ENCODE measurements at regions not wholly inside any gene's neighbourhood (a gene's known extent, or its start where the extent isn't known, plus 50 kb on each side); places are given as distances from the start of the nearest gene placed in this dataset.

DNA sequence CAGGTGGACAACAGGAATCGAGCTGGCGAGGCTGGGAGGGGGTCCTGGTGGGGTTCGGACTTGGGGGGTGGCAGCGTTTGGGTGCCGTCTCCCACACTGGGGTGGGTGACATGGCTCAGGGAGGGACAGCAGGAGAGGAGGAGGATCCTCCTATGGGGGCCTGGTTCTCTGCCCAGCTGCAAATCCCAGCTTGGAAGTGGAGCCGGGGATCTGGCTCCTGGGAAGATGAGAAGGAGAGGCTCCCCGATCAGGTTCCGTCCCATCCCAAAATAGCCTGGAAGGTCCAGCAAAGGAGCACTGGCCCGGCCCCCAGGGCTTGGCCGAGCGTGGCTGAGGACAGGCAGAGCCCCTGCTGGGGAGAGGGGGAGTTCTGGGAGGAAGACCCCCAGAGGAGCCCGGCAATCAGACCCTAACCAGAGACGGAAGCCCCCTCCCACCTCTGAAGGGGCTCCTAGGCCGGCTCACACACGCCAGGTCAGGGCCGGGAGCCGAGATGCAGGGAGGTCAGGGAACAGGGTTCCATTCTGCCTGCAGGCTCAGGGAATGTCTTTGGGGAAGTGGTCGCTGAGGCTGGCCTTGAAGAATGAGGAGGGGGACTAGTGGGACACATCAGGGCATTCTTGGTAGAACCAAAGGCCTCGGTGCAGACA is 143.7 kb downstream of the ENGASE start:
- H3K4me1 ChIP-seq (ENCODE audit: control insufficient read depth, insufficient read depth, low read length) = no peaks in the 10 kb centered on the region
- no peak overlapping the region for H3K4me3 ChIP-seq (ENCODE audit: low read length)
- H3K27me3 ChIP-seq (ENCODE audit: control insufficient read depth, insufficient read depth, low read length) = peaks cover 82% of the 10 kb centered on the region
- no peaks in the 10 kb centered on the region for H3K9me3 ChIP-seq (replicated peaks; ENCODE audit: low read length)
- no peaks in the 10 kb centered on the region for H3K36me3 ChIP-seq (ENCODE audit: insufficient read depth, low read length)
- no peak overlapping the region for H3K9ac ChIP-seq (ENCODE audit: low read depth, low read length)
- H3K4me2 ChIP-seq (ENCODE audit: low read length) = no peak overlapping the region

DNA sequence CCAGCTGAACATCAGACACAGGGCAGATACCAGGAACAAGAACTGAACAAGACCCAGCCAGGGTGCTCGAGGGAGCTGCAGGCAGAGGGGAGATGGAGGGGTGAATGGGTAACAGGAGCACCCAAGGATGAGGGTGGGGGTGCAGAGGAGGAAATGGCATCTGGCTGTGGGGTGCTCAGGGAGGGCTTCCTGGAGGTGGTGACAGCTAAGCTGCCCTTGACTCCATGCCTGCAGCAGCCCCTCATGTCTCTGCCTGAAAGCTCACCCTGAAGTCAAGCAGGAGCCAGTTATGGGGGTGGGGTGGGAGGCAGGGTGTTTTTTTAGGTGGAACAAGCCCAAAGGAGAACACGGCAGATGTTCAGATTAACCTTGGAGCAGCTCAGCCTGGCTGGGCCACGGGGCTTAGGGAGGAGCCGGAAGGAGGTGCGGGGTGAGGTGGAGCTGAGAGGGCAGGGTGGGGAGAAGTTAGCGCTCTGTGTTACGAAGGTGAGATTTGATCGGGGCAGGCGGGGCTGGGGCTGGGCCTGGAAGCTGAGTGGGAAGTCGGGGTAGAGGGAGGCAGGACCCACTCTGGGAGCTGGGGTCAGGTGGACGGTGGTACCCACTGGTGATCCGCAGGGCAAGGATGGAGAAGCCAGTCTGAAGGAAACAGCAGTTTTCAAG is 143.0 kb downstream of the ENGASE start:
- H3K9me3 ChIP-seq (replicated peaks; ENCODE audit: low read length) = no peaks in the 10 kb centered on the region
- no peak overlapping the region for H3K4me3 ChIP-seq (ENCODE audit: low read length)
- H3K27me3 ChIP-seq (ENCODE audit: control insufficient read depth, insufficient read depth, low read length) = peaks cover 77% of the 10 kb centered on the region
- H3K36me3 ChIP-seq (ENCODE audit: insufficient read depth, low read length) = no peaks in the 10 kb centered on the region
- H3K4me1 ChIP-seq (ENCODE audit: control insufficient read depth, insufficient read depth, low read length) = no peaks in the 10 kb centered on the region
- no peak overlapping the region for H3K9ac ChIP-seq (ENCODE audit: low read depth, low read length)
- no peak overlapping the region for H3K4me2 ChIP-seq (ENCODE audit: low read length)

DNA sequence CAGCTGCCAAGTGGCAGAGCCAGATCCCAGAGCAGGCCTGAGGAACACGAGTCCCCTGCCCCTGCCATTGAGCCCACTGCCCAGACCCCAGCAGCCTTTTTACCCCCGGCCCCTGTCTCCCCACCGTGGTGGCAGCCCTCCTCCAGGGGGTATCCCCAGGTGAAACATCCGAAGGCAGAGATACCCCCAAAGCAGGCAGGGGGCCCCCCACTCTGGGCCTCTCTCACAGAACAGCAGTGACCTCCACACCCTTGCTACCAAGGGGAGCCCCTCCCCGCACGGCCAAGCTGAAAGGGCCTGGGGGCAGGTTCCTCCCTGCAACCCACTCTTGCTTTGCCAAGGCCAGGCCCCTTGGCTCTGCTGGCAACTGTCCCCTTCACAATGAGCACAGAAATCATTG is 142.2 kb downstream of the ENGASE start:
- H3K9ac ChIP-seq (ENCODE audit: low read depth, low read length) = no peak overlapping the region
- no peak overlapping the region for H3K4me3 ChIP-seq (ENCODE audit: low read length)
- no peak overlapping the region for H3K4me2 ChIP-seq (ENCODE audit: low read length)
- no peaks in the 10 kb centered on the region for H3K4me1 ChIP-seq (ENCODE audit: control insufficient read depth, insufficient read depth, low read length)
- H3K9me3 ChIP-seq (replicated peaks; ENCODE audit: low read length) = no peaks in the 10 kb centered on the region
- no peaks in the 10 kb centered on the region for H3K36me3 ChIP-seq (ENCODE audit: insufficient read depth, low read length)
- H3K27me3 ChIP-seq (ENCODE audit: control insufficient read depth, insufficient read depth, low read length) = peaks cover 76% of the 10 kb centered on the region

DNA sequence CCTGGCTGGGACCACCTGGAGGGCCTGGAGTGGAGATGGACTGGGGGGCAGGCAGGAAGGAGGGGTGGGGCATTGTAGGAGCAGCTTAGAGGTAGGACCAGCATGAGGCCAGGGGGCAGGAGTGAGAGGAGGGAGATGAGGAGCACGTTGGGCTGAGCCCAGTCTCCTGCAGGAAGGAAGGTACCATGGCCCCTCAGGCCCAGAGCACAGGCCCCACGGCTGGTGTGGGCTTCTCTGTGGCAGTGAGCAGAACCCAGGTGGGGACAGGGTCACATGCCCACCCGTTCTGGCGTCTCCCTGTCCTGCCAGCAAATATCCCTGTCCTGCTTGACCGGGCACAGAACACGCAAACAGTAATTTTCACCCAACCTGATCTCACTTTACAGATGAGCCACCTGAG is 141.8 kb downstream of the ENGASE start:
- peaks cover 76% of the 10 kb centered on the region for H3K27me3 ChIP-seq (ENCODE audit: control insufficient read depth, insufficient read depth, low read length)

DNA sequence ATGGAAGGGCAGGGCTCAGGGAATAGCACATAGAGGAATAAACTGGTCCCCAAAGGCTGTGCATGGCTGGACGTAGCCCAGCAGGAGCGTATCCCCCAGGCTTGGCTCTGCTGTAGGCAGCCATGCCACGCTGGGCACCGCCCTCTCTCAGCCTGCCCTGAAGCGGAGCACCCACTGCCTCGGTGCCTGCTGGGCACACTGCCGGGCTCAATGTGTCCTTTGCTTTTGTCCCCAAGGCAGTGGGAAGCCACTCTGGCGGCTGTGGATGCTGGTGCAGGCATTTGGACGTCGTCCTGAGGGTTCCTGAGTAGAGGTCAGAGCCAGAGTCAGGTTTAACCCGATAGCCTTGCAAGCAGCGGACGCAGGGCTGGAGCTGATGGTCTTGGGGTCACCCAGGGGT is 141.0 kb downstream of the ENGASE start:
- H3K9me3 ChIP-seq (replicated peaks; ENCODE audit: low read length) = no peaks in the 10 kb centered on the region
- no peaks in the 10 kb centered on the region for H3K4me1 ChIP-seq (ENCODE audit: control insufficient read depth, insufficient read depth, low read length)

More for the DNA sequence above, 141.8 kb downstream of the ENGASE start:
- no peaks in the 10 kb centered on the region for H3K4me1 ChIP-seq (ENCODE audit: control insufficient read depth, insufficient read depth, low read length)
- no peak overlapping the region for H3K4me3 ChIP-seq (ENCODE audit: low read length)
- H3K36me3 ChIP-seq (ENCODE audit: insufficient read depth, low read length) = no peaks in the 10 kb centered on the region
- no peak overlapping the region for H3K4me2 ChIP-seq (ENCODE audit: low read length)
- no peak overlapping the region for H3K9ac ChIP-seq (ENCODE audit: low read depth, low read length)
- H3K9me3 ChIP-seq (replicated peaks; ENCODE audit: low read length) = no peaks in the 10 kb centered on the region

DNA sequence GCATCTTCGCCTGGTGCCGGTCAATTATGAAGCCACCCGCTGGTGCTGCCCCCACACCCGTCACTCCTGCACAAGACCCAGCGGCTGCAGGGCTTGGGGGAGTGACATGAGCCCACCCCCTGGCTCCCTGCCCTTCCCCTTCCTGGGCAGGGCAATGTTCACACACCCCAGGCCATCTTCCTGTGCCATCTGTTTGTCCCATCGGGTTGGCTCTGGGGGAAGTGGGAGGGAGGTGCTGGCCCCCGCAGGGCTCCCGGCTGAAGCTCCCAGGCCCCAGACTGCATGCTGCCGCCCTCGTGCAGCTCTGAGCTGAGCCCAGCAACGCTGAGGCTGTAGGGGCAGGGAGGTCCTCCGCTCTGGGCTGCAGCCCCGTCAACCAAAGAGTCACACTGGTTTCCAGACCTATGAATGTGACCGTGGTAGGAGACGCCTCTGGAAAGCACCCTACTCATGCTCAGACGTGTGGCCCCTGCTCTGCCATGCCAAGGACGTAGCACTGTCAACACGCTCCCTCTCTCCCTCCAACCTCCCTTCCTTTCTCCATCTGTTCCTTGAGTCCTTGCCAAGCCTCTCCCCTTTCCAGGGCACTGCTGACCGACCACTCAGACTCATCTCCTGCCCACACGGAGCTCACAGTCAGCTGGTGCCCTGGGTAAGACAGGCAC is 140.4 kb downstream of the ENGASE start:
- H3K4me2 ChIP-seq (ENCODE audit: low read length) = no peak overlapping the region
- no peaks in the 10 kb centered on the region for H3K9me3 ChIP-seq (replicated peaks; ENCODE audit: low read length)
- H3K36me3 ChIP-seq (ENCODE audit: insufficient read depth, low read length) = no peaks in the 10 kb centered on the region
- H3K4me3 ChIP-seq (ENCODE audit: low read length) = no peak overlapping the region
- no peak overlapping the region for H3K9ac ChIP-seq (ENCODE audit: low read depth, low read length)
- H3K27me3 ChIP-seq (ENCODE audit: control insufficient read depth, insufficient read depth, low read length) = peaks cover 73% of the 10 kb centered on the region
- no peaks in the 10 kb centered on the region for H3K4me1 ChIP-seq (ENCODE audit: control insufficient read depth, insufficient read depth, low read length)

More for the DNA sequence above, 141.0 kb downstream of the ENGASE start:
- peaks cover 76% of the 10 kb centered on the region for H3K27me3 ChIP-seq (ENCODE audit: control insufficient read depth, insufficient read depth, low read length)
- H3K36me3 ChIP-seq (ENCODE audit: insufficient read depth, low read length) = no peaks in the 10 kb centered on the region
- H3K9ac ChIP-seq (ENCODE audit: low read depth, low read length) = no peak overlapping the region
- H3K4me3 ChIP-seq (ENCODE audit: low read length) = no peak overlapping the region
- no peak overlapping the region for H3K4me2 ChIP-seq (ENCODE audit: low read length)

DNA sequence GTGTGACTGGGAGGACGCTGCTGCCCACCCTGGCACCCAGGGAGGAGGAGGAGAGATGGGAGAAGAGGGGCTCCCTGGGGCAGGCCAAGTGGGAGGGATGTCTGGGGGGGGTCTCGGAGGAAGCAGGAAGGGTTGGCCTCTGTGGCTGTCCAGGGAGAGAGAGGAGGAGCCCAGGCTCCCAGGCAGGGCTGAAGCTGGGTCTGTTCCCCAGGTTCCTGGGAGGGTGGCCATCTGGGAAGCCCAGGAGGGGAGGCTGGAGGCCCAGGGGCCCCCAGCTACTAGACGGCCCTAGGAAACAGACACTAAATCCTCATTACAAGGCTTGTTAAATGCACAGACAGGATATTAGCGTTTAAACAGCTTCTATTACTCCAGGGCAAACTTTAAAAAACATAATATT is 139.8 kb downstream of the ENGASE start:
- H3K4me2 ChIP-seq (ENCODE audit: low read length) = no peak overlapping the region
- no peaks in the 10 kb centered on the region for H3K9me3 ChIP-seq (replicated peaks; ENCODE audit: low read length)
- peaks cover 72% of the 10 kb centered on the region for H3K27me3 ChIP-seq (ENCODE audit: control insufficient read depth, insufficient read depth, low read length)
- H3K4me1 ChIP-seq (ENCODE audit: control insufficient read depth, insufficient read depth, low read length) = no peaks in the 10 kb centered on the region
- no peak overlapping the region for H3K4me3 ChIP-seq (ENCODE audit: low read length)
- no peaks in the 10 kb centered on the region for H3K36me3 ChIP-seq (ENCODE audit: insufficient read depth, low read length)
- H3K9ac ChIP-seq (ENCODE audit: low read depth, low read length) = no peak overlapping the region

DNA sequence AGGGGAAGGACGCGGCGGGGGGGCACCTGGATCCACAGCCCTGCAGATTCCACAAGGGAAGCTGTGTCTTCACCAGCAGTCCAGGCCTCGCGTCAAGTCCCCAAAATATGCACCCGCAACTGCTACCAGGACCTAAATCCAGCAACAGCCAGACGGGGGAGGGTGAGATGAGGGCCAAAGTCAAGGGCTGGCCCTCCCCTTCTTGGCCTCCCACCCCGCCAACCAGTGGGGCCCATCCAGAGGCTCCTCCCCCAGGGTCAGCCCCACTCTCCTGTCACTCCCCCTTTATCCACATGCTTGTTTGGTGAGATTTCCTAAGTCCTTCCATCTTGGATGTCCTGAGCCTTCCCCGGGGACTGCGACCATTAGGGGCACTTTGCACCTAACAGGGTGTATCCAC is 138.7 kb downstream of the ENGASE start:
- peaks cover 63% of the 10 kb centered on the region for H3K27me3 ChIP-seq (ENCODE audit: control insufficient read depth, insufficient read depth, low read length)
- no peaks in the 10 kb centered on the region for H3K9me3 ChIP-seq (replicated peaks; ENCODE audit: low read length)

DNA sequence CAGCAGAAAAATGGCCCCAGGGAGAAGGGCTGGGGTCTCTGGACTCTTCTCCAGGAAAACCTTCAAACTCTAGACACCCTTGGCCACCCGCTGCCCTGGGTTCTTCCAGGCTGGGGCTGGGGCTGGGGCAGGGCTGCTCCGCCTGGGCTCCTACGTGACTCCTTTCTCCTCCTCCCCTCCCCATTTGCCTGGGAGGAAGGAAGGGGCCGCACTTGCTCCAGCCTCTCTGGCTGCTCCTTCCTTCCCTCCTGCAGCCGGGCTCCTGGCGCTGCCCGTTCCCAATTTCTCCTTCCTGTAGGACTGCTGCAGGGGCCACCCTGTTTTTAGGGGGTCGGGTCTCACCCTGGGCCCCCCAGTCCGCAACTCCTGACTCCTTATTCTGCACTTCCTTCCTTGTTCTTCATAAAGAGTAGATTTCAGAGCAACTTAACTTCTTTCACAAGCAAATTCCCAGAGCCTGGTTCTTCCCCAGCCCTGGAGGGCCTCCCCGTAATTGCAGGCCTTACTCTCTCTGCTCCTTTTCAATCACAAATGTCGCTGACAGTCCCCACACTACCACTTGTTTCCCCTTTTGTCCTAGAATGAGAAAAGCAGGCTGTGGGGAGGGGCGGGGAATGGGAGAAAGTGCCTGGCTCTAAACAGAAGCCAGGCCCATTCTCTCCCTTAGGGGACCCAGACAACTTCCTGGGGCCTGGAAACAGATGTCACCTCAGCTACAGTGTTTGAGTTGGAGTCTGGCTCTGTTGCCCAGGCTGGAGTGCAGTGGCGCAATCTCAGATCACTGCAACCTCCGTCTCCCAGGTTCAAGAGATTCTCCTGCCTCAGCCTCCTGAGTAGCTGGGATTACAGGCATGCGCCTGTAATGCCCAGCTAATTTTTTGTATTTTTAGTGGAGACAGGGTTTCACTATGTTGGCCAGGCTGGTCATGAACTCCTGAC is 137.8 kb downstream of the ENGASE start:
- H3K27me3 ChIP-seq (ENCODE audit: control insufficient read depth, insufficient read depth, low read length) = peaks cover 69% of the 10 kb centered on the region
- no peak overlapping the region for H3K4me3 ChIP-seq (ENCODE audit: low read length)
- H3K4me1 ChIP-seq (ENCODE audit: control insufficient read depth, insufficient read depth, low read length) = no peaks in the 10 kb centered on the region
- no peak overlapping the region for H3K9ac ChIP-seq (ENCODE audit: low read depth, low read length)
- H3K36me3 ChIP-seq (ENCODE audit: insufficient read depth, low read length) = no peaks in the 10 kb centered on the region
- no peak overlapping the region for H3K4me2 ChIP-seq (ENCODE audit: low read length)
- no peaks in the 10 kb centered on the region for H3K9me3 ChIP-seq (replicated peaks; ENCODE audit: low read length)

More for the DNA sequence above, 138.7 kb downstream of the ENGASE start:
- Histone ChIP-seq H3K9ac (ENCODE audit: low read depth, low read length) (no peak overlapping the region), H3K36me3 (ENCODE audit: insufficient read depth, low read length) (no peaks in the 10 kb centered on the region), H3K4me3 (ENCODE audit: low read length) (no peak overlapping the region), H3K4me1 (ENCODE audit: control insufficient read depth, insufficient read depth, low read length) (no peaks in the 10 kb centered on the region), H3K4me2 (ENCODE audit: low read length) (no peak overlapping the region)

DNA sequence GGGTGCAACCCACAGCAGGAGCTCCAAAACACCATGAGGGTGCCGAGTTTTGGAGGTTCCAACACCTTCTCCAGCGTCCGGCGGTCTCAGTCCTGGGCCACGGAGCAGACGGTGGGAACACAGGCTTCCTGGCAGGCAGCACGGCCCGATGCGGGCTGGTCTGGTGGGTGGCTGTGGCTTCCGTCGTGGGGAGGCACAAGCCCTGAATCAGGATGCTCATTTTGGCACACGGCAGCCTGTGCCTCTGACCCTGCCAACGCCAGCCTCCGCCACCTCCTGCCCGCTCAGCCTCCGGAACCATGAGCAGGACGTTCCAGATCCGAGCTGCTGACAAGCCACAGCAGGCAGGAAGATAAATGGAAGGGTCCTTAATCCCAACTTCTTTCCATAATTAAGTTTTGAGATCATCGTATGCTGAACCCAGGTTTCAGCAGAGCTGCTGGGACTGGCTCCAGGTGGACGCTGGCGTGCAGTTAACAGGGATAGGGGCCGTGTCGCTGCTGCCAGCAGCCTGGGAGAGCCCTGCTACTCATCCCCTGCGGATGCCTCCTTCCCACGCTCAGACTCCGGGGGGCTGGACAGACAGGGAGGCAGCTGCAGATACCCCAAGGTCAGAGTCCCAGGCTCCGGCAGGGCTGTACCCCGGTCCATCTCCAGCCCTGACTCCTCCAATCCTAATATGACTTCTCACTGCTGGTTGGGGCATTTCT is 136.6 kb downstream of the ENGASE start:
- H3K27me3 ChIP-seq (ENCODE audit: control insufficient read depth, insufficient read depth, low read length) = peaks cover 73% of the 10 kb centered on the region
- no peak overlapping the region for H3K4me2 ChIP-seq (ENCODE audit: low read length)
- H3K9me3 ChIP-seq (replicated peaks; ENCODE audit: low read length) = no peaks in the 10 kb centered on the region
- H3K9ac ChIP-seq (ENCODE audit: low read depth, low read length) = no peak overlapping the region
- H3K4me3 ChIP-seq (ENCODE audit: low read length) = no peak overlapping the region
- H3K4me1 ChIP-seq (ENCODE audit: control insufficient read depth, insufficient read depth, low read length) = no peaks in the 10 kb centered on the region
- H3K36me3 ChIP-seq (ENCODE audit: insufficient read depth, low read length) = no peaks in the 10 kb centered on the region
